ENCODE measurements at regions not wholly inside any gene's neighbourhood (a gene's known extent, or its start where the extent isn't known, plus 50 kb on each side); places are given as distances from the start of the nearest gene placed in this dataset.

- H2BK12ac ChIP-seq (ENCODE audit: insufficient read length, low read depth, low read length): no peak overlapping the region
- H2BK5ac ChIP-seq (ENCODE audit: insufficient read length, low read length): no peak overlapping the region
- H3K4me1 ChIP-seq (ENCODE audit: insufficient read depth, low read length): peaks cover 2% of the 10 kb centered on the region; the same call in 1 of the 2 replicates
- no peaks in the 10 kb centered on the region for H3K79me2 ChIP-seq (ENCODE audit: insufficient read depth, low read length)
- Mint-ChIP-seq H3K4me3 (no peak overlapping the region), H3K27me3 (ENCODE audit: low read depth) (peaks cover 10% of the 10 kb centered on the region), H3K27ac (no peak overlapping the region), H3K4me1 (peaks cover 27 to 33% of the 10 kb centered on the region in 2 experiments), H3K36me3 (ENCODE audit: insufficient read depth in 1 of 3, low read depth in 3 of 3) (no peaks in the 10 kb centered on the region; a peak in 1 of 7 replicates), H3K9me3 (no peaks in the 10 kb centered on the region)
- no peaks in the 10 kb centered on the region for H4K20me1 ChIP-seq (ENCODE audit: control insufficient read depth, insufficient read depth, insufficient read length)
- no peak for DNase-seq
- no peak for TF ChIP-seq CTCF (conservative IDR thresholded peaks at IDR 0.05)
- H4K5ac ChIP-seq (ENCODE audit: insufficient read length, low read depth, low read length): no peak overlapping the region
- no peak overlapping the region for H4K8ac ChIP-seq (replicated peaks; ENCODE audit: insufficient read length, low read depth, low read length)
- no peak overlapping the region for H3K4ac ChIP-seq (ENCODE audit: low read depth, low read length)
- H2AK5ac ChIP-seq (ENCODE audit: insufficient read length, low read length): no peak overlapping the region
- H3K9me3 ChIP-seq (ENCODE audit: control insufficient read depth, low read depth, low read length): no peaks in the 10 kb centered on the region
- H2BK20ac ChIP-seq (ENCODE audit: low read depth, low read length, poor library complexity, severe bottlenecking): no peak overlapping the region
- no peak overlapping the region for H3K27ac ChIP-seq (ENCODE audit: insufficient read length, low read depth, low read length)
- no peak overlapping the region for H3K18ac ChIP-seq (ENCODE audit: insufficient read length, low read depth, low read length)
- H4K91ac ChIP-seq (ENCODE audit: insufficient read length, low read depth, low read length): no peak overlapping the region
- H3T11ph ChIP-seq (ENCODE audit: low read length): no peak overlapping the region
- no peak overlapping the region for H3K14ac ChIP-seq (ENCODE audit: insufficient read depth, low read length)
- no peaks in the 10 kb centered on the region for H3K27me3 ChIP-seq (ENCODE audit: insufficient read depth, low read length)
- no peaks in the 10 kb centered on the region for H3K23me2 ChIP-seq (ENCODE audit: insufficient read length, low read depth, low read length, poor library complexity, severe bottlenecking)
- H3K56ac ChIP-seq (ENCODE audit: insufficient read length, low read depth, low read length): no peak overlapping the region
- H3K79me1 ChIP-seq (ENCODE audit: insufficient read depth, low read depth, low read length, poor library complexity, severe bottlenecking): no peaks in the 10 kb centered on the region
- H2BK120ac ChIP-seq (ENCODE audit: low read depth, low read length, poor library complexity, severe bottlenecking): no peak overlapping the region
- H3K4me2 ChIP-seq (ENCODE audit: insufficient read depth, insufficient read length, low read length): no peak overlapping the region
- H3K23ac ChIP-seq (ENCODE audit: insufficient read length, low read depth, low read length): no peak overlapping the region
- no peak overlapping the region for H2BK15ac ChIP-seq (ENCODE audit: low read depth, low read length)
- no CpG with 5 or more reads among the region's 2 CpGs for WGBS (ENCODE audit: extremely low coverage, insufficient read length, low lambda C conversion rate)
- H2AFZ ChIP-seq (ENCODE audit: low read length): no peak overlapping the region
- H3K9ac ChIP-seq (ENCODE audit: extremely low read depth, insufficient read length, low read length): no peak overlapping the region
These were observed 180.1 kb upstream of the NECTIN1 start for GRCh38 chr11:119909077-119909476.
